Activated CD4-positive, alpha-beta memory T cell treated with anti-CD3 and anti-CD28 coated beads for 36 hours (primary cell): ENCODE measurements at regions not wholly inside any gene's neighbourhood (a gene's known extent, or its start where the extent isn't known, plus 50 kb on each side); places are given as distances from the start of the nearest gene placed in this dataset.

Experiments
- CTCF ChIA-PET: fragments of 350-600 bp; sonication (Branson Sonifier 250); formaldehyde crosslinking; loops from one replicate; lab custom pipeline; 2021; ENCODE audit warnings: antibody characterized with exemption, inconsistent platforms; lab: Charles Lee
- POLR2A ChIA-PET: fragments of 350-600 bp; sonication (Branson Sonifier 250); formaldehyde crosslinking; loops from one replicate; lab custom pipeline; 2021; ENCODE audit warnings: antibody characterized with exemption; lab: Charles Lee
- DNase-seq: peaks from one replicate; pipeline ENCODE4 v3.0.0-alpha.2; 2020
- H3K27ac Mint-ChIP-seq: one replicate; pipeline ENCODE4 v1.8.0; 2021; ENCODE audit warnings: mixed read lengths
- H3K27me3 Mint-ChIP-seq: one replicate; pipeline ENCODE4 v1.8.0; 2021; ENCODE audit warnings: mixed read lengths
- H3K36me3 Mint-ChIP-seq: one replicate; pipeline ENCODE4 v1.8.0; 2021; ENCODE audit warnings: mixed read lengths
- H3K4me1 Mint-ChIP-seq: one replicate; pipeline ENCODE4 v1.8.0; 2021; ENCODE audit warnings: low read depth, mixed read lengths
- H3K4me3 Mint-ChIP-seq: one replicate; pipeline ENCODE4 v1.8.0; 2021; ENCODE audit warnings: mild to moderate bottlenecking, mixed read lengths
- H3K9me3 Mint-ChIP-seq: one replicate; pipeline ENCODE4 v1.8.0; 2021; ENCODE audit warnings: mixed read lengths
- intact Hi-C: fragments of 100-400 bp; cut with micrococcal nuclease; formaldehyde crosslinking; loops from one replicate; pipeline ENCODE4 v1.15.1; 2023

DNA sequence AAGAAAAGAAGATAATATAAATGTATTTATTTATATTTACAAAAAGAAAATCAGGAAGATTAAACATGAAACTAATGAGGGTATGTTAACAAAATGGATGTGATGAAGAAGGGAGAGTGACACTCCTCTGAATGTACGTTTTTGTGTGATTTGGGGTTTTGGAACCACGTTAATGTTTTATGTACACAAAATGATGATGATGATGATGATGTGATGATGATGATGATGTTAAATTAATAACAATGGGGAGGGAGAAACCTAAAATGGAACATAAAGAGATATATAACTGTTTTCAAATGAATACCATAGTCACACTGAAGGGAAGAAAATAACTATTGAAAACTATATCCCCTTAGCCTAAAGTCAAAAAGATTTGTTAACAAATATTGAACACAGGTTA is 143.1 kb downstream of the RCN1 start:
- no peaks in the 10 kb centered on the region for H3K4me1 Mint-ChIP-seq
- no peak overlapping the region for H3K4me3 Mint-ChIP-seq
- intact Hi-C loops = no loop called here
- DNase-seq = no peak
- peaks cover 18% of the 10 kb centered on the region for H3K27me3 Mint-ChIP-seq
- no peak overlapping the region for H3K27ac Mint-ChIP-seq
- H3K36me3 Mint-ChIP-seq = no peaks in the 10 kb centered on the region
- ChIA-PET CTCF (no interaction called here), POLR2A (no interaction called here)
- no peaks in the 10 kb centered on the region for H3K9me3 Mint-ChIP-seq

DNA sequence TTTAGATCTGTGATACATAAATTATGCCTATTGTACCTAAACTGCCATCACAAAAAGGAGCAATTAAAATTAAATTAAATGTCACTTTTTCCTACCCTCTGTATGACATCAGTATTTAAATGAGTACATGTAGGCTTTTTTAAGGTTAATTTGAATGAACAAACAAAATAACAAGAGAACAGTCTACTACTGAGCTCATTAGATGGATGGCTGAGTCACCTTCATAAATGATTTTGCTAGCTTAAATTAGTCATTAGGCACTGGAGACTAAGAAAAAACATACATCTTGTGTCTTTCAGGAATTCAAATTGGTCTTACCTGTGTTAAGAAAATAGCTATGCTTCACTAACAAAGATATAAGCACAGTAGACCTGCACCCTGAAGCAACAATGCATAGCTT is 153.6 kb downstream of the RCN1 start:
- no peaks in the 10 kb centered on the region for H3K36me3 Mint-ChIP-seq
- CTCF ChIA-PET = interaction anchor here (2.2 kb wide), 1 partner anchor 12 kb away, joined by 6 read pairs; no protein-coding TSS in a partner anchor
- intact Hi-C loops = no loop called here
- no peak overlapping the region for H3K4me3 Mint-ChIP-seq
- POLR2A ChIA-PET = interaction anchor here (0.6 kb wide), 1 partner anchor 1820 kb away, joined by 3 read pairs; no protein-coding TSS in a partner anchor
- no peak overlapping the region for H3K27ac Mint-ChIP-seq
- H3K27me3 Mint-ChIP-seq = peaks cover 2% of the 10 kb centered on the region
- no peaks in the 10 kb centered on the region for H3K4me1 Mint-ChIP-seq
- no peaks in the 10 kb centered on the region for H3K9me3 Mint-ChIP-seq
- DNase-seq = no peak

DNA sequence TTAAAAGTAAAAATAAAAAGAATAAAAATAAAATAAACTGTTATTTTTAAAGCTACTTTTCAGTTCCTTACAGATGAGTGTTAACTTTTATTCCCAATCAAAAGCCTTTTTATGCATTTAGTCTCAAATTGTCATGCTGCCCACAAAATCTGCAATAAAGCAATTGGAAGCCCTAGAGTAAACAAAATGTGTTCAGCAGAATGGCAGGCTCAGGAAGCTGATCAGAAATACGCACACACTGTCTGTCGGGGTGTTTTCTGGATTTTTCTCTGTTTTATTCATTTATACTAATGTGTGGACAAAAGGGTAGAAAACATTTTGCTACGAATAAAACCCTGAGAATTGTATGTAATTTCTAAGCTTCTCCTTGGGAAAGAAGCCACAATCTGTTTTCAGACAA is 162.8 kb downstream of the RCN1 start:
- Mint-ChIP-seq H3K27ac (no peak overlapping the region), H3K4me1 (no peaks in the 10 kb centered on the region), H3K9me3 (no peaks in the 10 kb centered on the region), H3K36me3 (no peaks in the 10 kb centered on the region), H3K27me3 (peaks cover 4% of the 10 kb centered on the region), H3K4me3 (no peak overlapping the region)
- CTCF ChIA-PET = no interaction called here
- POLR2A ChIA-PET = no interaction called here
- intact Hi-C loops = no loop called here
- no peak for DNase-seq

DNA sequence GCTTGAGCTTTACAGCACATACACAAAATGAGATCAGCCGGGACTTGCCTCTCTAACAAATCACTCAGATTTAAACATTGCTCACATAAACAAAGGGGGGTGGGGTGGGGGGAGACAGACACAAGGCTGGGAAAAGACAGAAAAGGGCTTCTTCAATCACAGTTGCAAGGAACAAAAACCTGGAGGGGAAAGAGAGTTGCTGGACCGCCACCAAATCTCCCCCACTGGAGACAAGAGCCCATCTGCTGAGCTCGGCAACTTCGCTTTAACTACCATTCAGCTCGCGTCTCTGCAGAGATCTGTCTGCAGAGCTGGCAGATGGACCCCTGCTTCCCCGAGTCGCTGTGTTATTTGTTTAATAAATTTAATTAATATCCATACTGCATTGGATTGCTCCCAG is 165.0 kb downstream of the RCN1 start:
- no peak for DNase-seq
- ChIA-PET POLR2A (no interaction called here), CTCF (no interaction called here)
- intact Hi-C loops = no loop called here
- Mint-ChIP-seq H3K9me3 (no peaks in the 10 kb centered on the region), H3K4me3 (no peak overlapping the region), H3K27ac (no peak overlapping the region), H3K36me3 (no peaks in the 10 kb centered on the region), H3K4me1 (no peaks in the 10 kb centered on the region), H3K27me3 (peaks cover 4% of the 10 kb centered on the region)

DNA sequence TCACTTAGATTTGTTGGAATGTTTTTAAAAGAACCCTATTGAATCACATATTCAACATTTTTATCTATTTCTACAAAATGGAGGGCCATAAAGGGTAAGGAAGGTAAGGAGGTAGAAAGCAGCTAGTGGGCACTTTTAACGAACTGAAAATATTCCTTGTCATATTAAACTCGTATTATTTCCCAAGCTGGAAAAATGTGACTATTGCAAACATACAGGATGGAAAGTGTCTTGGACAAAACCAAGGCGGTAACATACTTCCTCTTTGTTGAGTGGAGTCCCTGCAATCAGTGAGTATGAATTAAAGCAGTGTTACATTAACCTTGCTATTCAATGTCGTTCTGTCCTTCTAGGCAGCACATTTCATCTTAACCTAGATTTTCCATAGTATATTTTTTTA is 165.6 kb downstream of the RCN1 start:
- no peak overlapping the region for H3K4me3 Mint-ChIP-seq
- no peak overlapping the region for H3K27ac Mint-ChIP-seq
- no peaks in the 10 kb centered on the region for H3K36me3 Mint-ChIP-seq
- DNase-seq = no peak
- intact Hi-C loops = no loop called here
- POLR2A ChIA-PET = no interaction called here
- CTCF ChIA-PET = no interaction called here
- H3K9me3 Mint-ChIP-seq = no peaks in the 10 kb centered on the region
- H3K4me1 Mint-ChIP-seq = no peaks in the 10 kb centered on the region
- H3K27me3 Mint-ChIP-seq = peaks cover 4% of the 10 kb centered on the region

DNA sequence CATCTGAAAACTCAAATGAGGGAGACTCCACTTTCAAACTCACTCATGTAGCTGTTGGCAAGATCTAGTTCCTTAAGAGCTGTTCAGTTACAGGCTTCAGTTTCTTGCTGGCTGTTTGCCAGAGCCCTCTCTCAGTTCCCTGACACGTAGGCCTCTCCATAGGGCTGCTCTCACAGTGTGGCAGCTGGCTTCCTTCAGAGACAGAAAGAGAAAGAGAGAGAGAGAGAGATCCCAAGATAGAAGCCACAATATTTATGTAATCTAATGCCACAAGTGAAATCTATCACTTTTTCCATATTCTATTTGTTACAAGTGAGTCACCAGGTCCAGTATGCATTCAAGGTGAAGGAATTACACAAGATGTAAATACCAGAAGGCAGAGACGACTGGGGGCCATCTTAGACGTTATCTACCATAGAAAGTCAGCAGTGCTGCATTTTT is 168.8 kb downstream of the RCN1 start:
- no peaks in the 10 kb centered on the region for H3K4me1 Mint-ChIP-seq
- ChIA-PET POLR2A (no interaction called here), CTCF (no interaction called here)
- intact Hi-C loops = no loop called here
- H3K27me3 Mint-ChIP-seq = peaks cover 5% of the 10 kb centered on the region
- no peak for DNase-seq
- no peaks in the 10 kb centered on the region for H3K36me3 Mint-ChIP-seq
- H3K9me3 Mint-ChIP-seq = no peaks in the 10 kb centered on the region
- H3K27ac Mint-ChIP-seq = no peak overlapping the region
- H3K4me3 Mint-ChIP-seq = no peak overlapping the region

DNA sequence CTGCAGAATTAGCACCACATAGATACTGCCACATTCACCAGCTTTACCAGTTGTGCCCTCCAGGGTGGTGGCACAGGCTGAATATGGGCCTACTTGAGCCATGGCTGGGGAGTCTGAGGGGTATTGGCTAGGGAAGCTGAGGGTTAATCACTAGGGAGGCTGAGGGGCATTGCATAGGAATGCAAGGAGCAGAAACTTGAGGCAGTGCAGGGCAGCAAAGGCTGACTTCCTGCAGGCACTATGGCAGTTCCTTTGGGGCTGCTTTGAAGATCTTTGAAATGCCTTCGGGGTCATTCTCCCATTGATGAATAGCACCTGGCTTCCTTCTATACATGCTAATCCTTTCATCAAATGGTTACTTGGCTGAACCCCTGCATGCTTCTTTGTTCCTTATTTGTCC is 171.5 kb downstream of the RCN1 start:
- peaks cover 4% of the 10 kb centered on the region for H3K4me1 Mint-ChIP-seq
- no peak overlapping the region for H3K4me3 Mint-ChIP-seq
- intact Hi-C loops = no loop called here
- H3K9me3 Mint-ChIP-seq = no peaks in the 10 kb centered on the region
- no peaks in the 10 kb centered on the region for H3K36me3 Mint-ChIP-seq
- DNase-seq = no peak
- H3K27me3 Mint-ChIP-seq = peaks cover 5% of the 10 kb centered on the region
- no peak overlapping the region for H3K27ac Mint-ChIP-seq
- POLR2A ChIA-PET = no interaction called here
- CTCF ChIA-PET = no interaction called here

DNA sequence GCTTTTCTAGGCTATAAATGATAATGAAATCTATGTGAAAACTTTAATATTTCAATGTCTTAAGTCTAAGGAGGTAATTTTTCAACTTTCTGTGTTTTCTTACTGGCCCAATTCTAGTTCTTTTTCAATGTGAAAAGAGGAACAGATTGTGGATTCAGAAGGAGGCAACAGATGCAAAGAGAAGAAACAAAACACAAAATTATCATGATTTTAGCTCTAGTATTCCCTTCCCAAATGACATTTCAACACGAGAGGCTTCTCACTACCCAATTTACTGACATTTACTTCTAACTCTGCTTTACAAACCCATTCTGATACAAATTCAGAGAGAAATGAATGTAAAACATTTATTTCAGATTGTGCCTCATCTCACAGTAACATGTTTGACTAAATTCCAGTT is 169.4 kb downstream of the WT1 start:
- Mint-ChIP-seq H3K4me3 (no peak overlapping the region), H3K9me3 (no peaks in the 10 kb centered on the region), H3K27ac (no peak overlapping the region), H3K27me3 (peaks cover 5% of the 10 kb centered on the region), H3K4me1 (peaks cover 4% of the 10 kb centered on the region), H3K36me3 (no peaks in the 10 kb centered on the region)
- DNase-seq = no peak
- CTCF ChIA-PET = no interaction called here
- POLR2A ChIA-PET = no interaction called here
- intact Hi-C loops = loop anchor here (2.0 kb wide), 1 partner anchor 53 kb away; no protein-coding TSS in a partner anchor

DNA sequence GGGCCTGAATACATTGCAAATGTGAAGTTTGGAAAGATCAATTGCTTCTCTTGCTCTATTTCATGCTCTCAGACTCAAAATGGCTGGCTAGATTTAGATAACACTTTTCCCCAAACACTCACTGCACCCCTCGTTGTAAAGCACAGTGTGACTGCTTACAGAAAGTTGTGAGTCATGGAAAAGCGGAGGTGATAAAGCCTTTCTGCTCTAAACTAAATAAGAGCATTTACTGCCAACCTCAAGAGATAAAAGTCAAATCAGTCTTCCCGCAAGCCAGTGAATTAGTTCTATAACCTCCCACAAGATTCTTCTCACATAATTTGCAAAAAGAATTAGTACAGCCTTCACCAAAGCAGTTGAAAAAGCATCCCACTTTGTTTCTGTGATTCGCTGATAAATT is 168.7 kb downstream of the WT1 start:
- H3K36me3 Mint-ChIP-seq = no peaks in the 10 kb centered on the region
- peaks cover 5% of the 10 kb centered on the region for H3K27me3 Mint-ChIP-seq
- no peak overlapping the region for H3K4me3 Mint-ChIP-seq
- ChIA-PET CTCF (no interaction called here), POLR2A (no interaction called here)
- intact Hi-C loops = loop anchor here (2.0 kb wide), 1 partner anchor 54 kb away; no protein-coding TSS in a partner anchor
- DNase-seq = no peak
- H3K27ac Mint-ChIP-seq = no peak overlapping the region
- no peaks in the 10 kb centered on the region for H3K9me3 Mint-ChIP-seq
- H3K4me1 Mint-ChIP-seq = peaks cover 4% of the 10 kb centered on the region

DNA sequence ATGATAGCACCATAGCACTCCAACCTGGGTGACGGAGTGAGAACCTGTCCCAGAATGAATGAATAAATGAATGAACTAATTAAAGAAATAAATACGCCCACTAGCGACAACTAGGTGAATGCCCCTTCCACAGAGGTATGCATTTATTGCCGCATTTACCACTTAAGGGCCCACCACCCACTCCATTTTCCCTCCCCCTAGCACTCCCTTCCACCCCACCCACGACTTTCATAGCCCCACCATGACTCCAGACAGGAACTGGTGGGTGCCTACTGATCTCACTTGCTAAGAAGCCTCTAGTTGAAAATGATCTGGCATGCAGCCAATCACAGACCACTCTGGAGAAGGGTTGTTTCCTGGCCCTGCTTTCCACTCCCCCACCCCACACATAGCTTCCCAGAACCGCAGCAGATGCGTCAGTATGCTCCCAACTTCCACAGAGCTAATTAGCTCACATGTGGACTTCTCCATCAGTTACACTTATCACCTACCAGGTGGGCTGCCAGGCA is 167.6 kb downstream of the WT1 start:
- no peak overlapping the region for H3K27ac Mint-ChIP-seq
- CTCF ChIA-PET = no interaction called here
- no peaks in the 10 kb centered on the region for H3K9me3 Mint-ChIP-seq
- H3K4me1 Mint-ChIP-seq = peaks cover 4% of the 10 kb centered on the region
- no peak for DNase-seq
- no peak overlapping the region for H3K4me3 Mint-ChIP-seq
- intact Hi-C loops = loop anchor here (2.0 kb wide), 1 partner anchor 55 kb away; no protein-coding TSS in a partner anchor
- POLR2A ChIA-PET = no interaction called here
- peaks cover 5% of the 10 kb centered on the region for H3K27me3 Mint-ChIP-seq
- no peaks in the 10 kb centered on the region for H3K36me3 Mint-ChIP-seq

DNA sequence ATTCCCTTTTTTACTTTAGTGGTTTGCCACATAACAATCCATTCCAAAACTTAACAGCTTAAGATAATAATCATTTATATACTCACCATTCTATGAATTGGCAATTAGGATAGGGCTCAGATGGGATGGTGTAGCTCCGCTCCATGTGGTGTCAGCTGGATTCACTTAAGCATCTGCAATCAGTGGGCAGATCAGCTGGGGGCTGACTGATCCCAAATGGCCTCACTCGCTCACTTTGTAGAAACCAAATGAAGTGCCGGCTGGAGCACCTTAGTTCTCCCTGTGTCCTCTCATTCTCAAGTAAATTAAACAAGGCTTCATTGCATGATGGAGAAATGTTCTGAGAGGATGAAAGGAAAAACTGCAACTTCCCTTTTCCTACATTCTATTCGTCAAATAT is 161.4 kb downstream of the WT1 start:
- POLR2A ChIA-PET = no interaction called here
- intact Hi-C loops = no loop called here
- H3K27me3 Mint-ChIP-seq = peaks cover 13% of the 10 kb centered on the region
- H3K27ac Mint-ChIP-seq = no peak overlapping the region
- no peaks in the 10 kb centered on the region for H3K9me3 Mint-ChIP-seq
- CTCF ChIA-PET = interaction anchor here (0.5 kb wide), 1 partner anchor 108 kb away, joined by 4 read pairs; no protein-coding TSS in a partner anchor
- no peaks in the 10 kb centered on the region for H3K4me1 Mint-ChIP-seq
- no peaks in the 10 kb centered on the region for H3K36me3 Mint-ChIP-seq
- no peak overlapping the region for H3K4me3 Mint-ChIP-seq
- no peak for DNase-seq

DNA sequence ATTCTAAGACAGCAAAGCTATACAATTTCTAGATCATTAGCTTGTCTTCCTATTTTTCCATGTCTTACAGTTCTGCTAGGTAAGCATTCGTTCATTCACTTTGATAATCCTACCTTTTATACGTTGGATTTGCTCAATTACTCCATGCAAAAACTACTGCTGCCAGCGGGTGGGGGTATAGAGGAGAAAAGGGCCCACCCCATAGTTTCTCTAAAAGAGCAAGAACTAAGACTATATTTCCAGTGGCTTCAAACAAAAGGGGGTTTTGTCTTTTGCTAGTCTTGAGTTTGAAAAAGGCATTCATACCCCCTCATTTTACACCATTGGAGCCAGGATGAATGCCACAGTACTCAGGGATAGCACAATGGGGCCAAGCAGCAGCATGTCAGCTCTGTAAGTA is 155.7 kb downstream of the WT1 start:
- intact Hi-C loops = no loop called here
- peaks cover 16% of the 10 kb centered on the region for H3K27me3 Mint-ChIP-seq
- POLR2A ChIA-PET = no interaction called here
- no peak for DNase-seq
- CTCF ChIA-PET = no interaction called here
- no peak overlapping the region for H3K27ac Mint-ChIP-seq
- no peak overlapping the region for H3K4me3 Mint-ChIP-seq
- H3K4me1 Mint-ChIP-seq = no peaks in the 10 kb centered on the region
- H3K36me3 Mint-ChIP-seq = no peaks in the 10 kb centered on the region
- H3K9me3 Mint-ChIP-seq = peaks cover 3% of the 10 kb centered on the region

DNA sequence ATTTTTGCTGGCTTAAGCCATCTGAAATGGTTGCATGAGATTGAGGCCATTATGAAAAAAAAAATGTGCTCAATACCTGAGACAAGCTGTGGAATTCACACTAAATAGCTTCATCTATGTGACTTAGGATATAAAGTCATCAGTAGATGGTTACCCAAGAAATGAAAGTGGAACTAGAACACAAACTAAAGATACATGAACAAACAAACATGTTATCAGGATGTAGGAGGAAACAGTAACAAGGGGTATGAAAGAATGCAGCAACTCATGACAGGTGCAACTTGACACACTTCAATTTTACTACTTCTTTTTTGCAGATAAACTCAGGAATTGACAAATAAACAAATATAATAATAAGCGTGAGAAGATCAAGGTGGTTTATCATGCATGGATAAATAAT is 155.0 kb downstream of the WT1 start:
- no peaks in the 10 kb centered on the region for H3K36me3 Mint-ChIP-seq
- H3K9me3 Mint-ChIP-seq = peaks cover 3% of the 10 kb centered on the region
- H3K4me1 Mint-ChIP-seq = no peaks in the 10 kb centered on the region
- H3K4me3 Mint-ChIP-seq = no peak overlapping the region
- no peak for DNase-seq
- H3K27ac Mint-ChIP-seq = no peak overlapping the region
- intact Hi-C loops = no loop called here
- H3K27me3 Mint-ChIP-seq = peaks cover 17% of the 10 kb centered on the region
- CTCF ChIA-PET = interaction anchor here (0.7 kb wide), 1 partner anchor 251 kb away, joined by 4 read pairs; no protein-coding TSS in a partner anchor
- POLR2A ChIA-PET = no interaction called here
